GM12891 (cell line): ENCODE measurements at regions not wholly inside any gene's neighbourhood (a gene's known extent, or its start where the extent isn't known, plus 50 kb on each side); places are given as distances from the start of the nearest gene placed in this dataset.

Source experiments
- DNase-seq: peaks from one replicate; pipeline ENCODE4 v3.0.0; 2011; ENCODE audit warnings: low spot score; ENCODE audit not compliant: insufficient read length
- FAIRE-seq: peaks from 2 replicates; lab custom pipeline; 2011; peaks lifted over from hg19 to GRCh38; lab: Jason Lieb, UNC
- PAX5 ChIP-seq: IDR thresholded peaks from 2 replicates; pipeline ENCODE4 v1.6.1; 2011; ENCODE audit warnings: low read length, moderate library complexity, mild to moderate bottlenecking; ENCODE audit not compliant: insufficient read depth, severe bottlenecking
- POLR2A ChIP-seq: IDR thresholded peaks from 2 replicates; pipeline ENCODE4 v1.6.1; 2011; ENCODE audit warnings: low read depth, low read length, control low read depth
- POLR2AphosphoS5 ChIP-seq: IDR thresholded peaks from 2 replicates; pipeline ENCODE4 v1.6.1; 2011; ENCODE audit warnings: low read depth, low read length, control low read depth
- POU2F2 ChIP-seq: IDR thresholded peaks from 2 replicates; pipeline ENCODE4 v1.6.1; 2011; ENCODE audit warnings: low read depth, mild to moderate bottlenecking, control low read depth, low read length, moderate library complexity
- SPI1 ChIP-seq: IDR thresholded peaks from 2 replicates; pipeline ENCODE4 v1.6.1; 2011; ENCODE audit warnings: low read depth, low read length, control low read depth
- TAF1 ChIP-seq: IDR thresholded peaks from 2 replicates; pipeline ENCODE4 v1.6.1; 2011; ENCODE audit warnings: low read depth, low read length, control low read depth

GRCh38 chr4:34619531-34620162, 1624.7 kb downstream of the ARAP2 start:
- no peak for FAIRE-seq
- TF ChIP-seq POU2F2: no peak
- no peak for TF ChIP-seq POLR2AphosphoS5
- no peak for TF ChIP-seq SPI1
- no peak for TF ChIP-seq PAX5
- no peak for TF ChIP-seq POLR2A
- no peak for TF ChIP-seq TAF1
- no peak for DNase-seq

GRCh38 chr4:34628471-34628870, 1615.8 kb downstream of the ARAP2 start:
- TF ChIP-seq TAF1 (no peak), SPI1 (no peak), POLR2A (no peak), POLR2AphosphoS5 (no peak), PAX5 (no peak), POU2F2 (no peak)
- FAIRE-seq: no peak
- DNase-seq: no peak

GRCh38 chr4:34629451-34629850, 1614.9 kb downstream of the ARAP2 start:
- FAIRE-seq (no peak), DNase-seq (no peak)
- TF ChIP-seq POLR2AphosphoS5: no peak

GRCh38 chr4:34633241-34633640, 1611.1 kb downstream of the ARAP2 start:
- no peak for DNase-seq
- TF ChIP-seq POU2F2 (no peak), POLR2AphosphoS5 (no peak)

GRCh38 chr4:34636623-34637022, 1607.7 kb downstream of the ARAP2 start:
- DNase-seq: no peak
- TF ChIP-seq PAX5: no peak
- TF ChIP-seq TAF1: no peak
- no peak for TF ChIP-seq POLR2AphosphoS5
- no peak for TF ChIP-seq SPI1
- FAIRE-seq: no peak

More at GRCh38 chr4:34633241-34633640, 1611.1 kb downstream of the ARAP2 start:
- no peak for FAIRE-seq

GRCh38 chr4:34643476-34643875, 1600.8 kb downstream of the ARAP2 start:
- DNase-seq (no peak), FAIRE-seq (no peak)
- TF ChIP-seq PAX5: no peak
- no peak for TF ChIP-seq SPI1
- no peak for TF ChIP-seq TAF1
- TF ChIP-seq POU2F2: no peak
- TF ChIP-seq POLR2A: no peak
- no peak for TF ChIP-seq POLR2AphosphoS5

- no peak for TF ChIP-seq PAX5
- FAIRE-seq: no peak
- no peak for DNase-seq
Observed at GRCh38 chr4:34644579-34645115, 1599.7 kb downstream of the ARAP2 start.

GRCh38 chr4:34649716-34650115, 1594.6 kb downstream of the ARAP2 start:
- DNase-seq (no peak), FAIRE-seq (no peak)
- no peak for TF ChIP-seq POLR2AphosphoS5
- TF ChIP-seq PAX5: no peak
- TF ChIP-seq SPI1: no peak
- TF ChIP-seq TAF1: no peak
- no peak for TF ChIP-seq POLR2A
- no peak for TF ChIP-seq POU2F2

GRCh38 chr4:34664051-34664450, 1580.3 kb downstream of the ARAP2 start:
- FAIRE-seq (no peak), DNase-seq (no peak)
- no peak for TF ChIP-seq TAF1
- TF ChIP-seq SPI1: no peak
- TF ChIP-seq PAX5: no peak
- no peak for TF ChIP-seq POU2F2
- no peak for TF ChIP-seq POLR2A
- no peak for TF ChIP-seq POLR2AphosphoS5

GRCh38 chr4:34676400-34676799, 1567.9 kb downstream of the ARAP2 start:
- FAIRE-seq: no peak
- TF ChIP-seq TAF1 (no peak), POU2F2 (no peak), POLR2AphosphoS5 (no peak), PAX5 (no peak), POLR2A (no peak), SPI1 (no peak)
- no peak for DNase-seq

GRCh38 chr4:34678431-34678830, 1565.9 kb downstream of the ARAP2 start:
- DNase-seq (no peak), FAIRE-seq (no peak)
- TF ChIP-seq POLR2A (no peak), POU2F2 (no peak), POLR2AphosphoS5 (no peak)

GRCh38 chr4:34679228-34679627, 1565.1 kb downstream of the ARAP2 start:
- TF ChIP-seq PAX5 (no peak), POLR2A (no peak), TAF1 (no peak), POLR2AphosphoS5 (no peak), SPI1 (no peak), POU2F2 (no peak)
- no peak for DNase-seq
- no peak for FAIRE-seq
